Fibroblast of lung (primary cell): ENCODE measurements at regions not wholly inside any gene's neighbourhood (a gene's known extent, or its start where the extent isn't known, plus 50 kb on each side); places are given as distances from the start of the nearest gene placed in this dataset.

Experiments used
- DNase-seq, 2 donors: peaks; one replicate each; pipeline versions ENCODE4 v3.0.0 to v3.0.0-alpha.2; 2010; ENCODE audit warnings: low read depth in 2 of 2
- H2AFZ ChIP-seq: 2 replicates; pipeline ENCODE4 v1.5.1; 2012; ENCODE audit warnings: low read length, control low read depth, inconsistent platforms
- H3K27ac ChIP-seq: 2 replicates; pipeline ENCODE4 v1.5.1; 2011; ENCODE audit warnings: low read length, control low read depth; ENCODE audit not compliant: insufficient read depth
- H3K27me3 ChIP-seq: 2 replicates; pipeline ENCODE4 v1.5.1; 2011; ENCODE audit warnings: mild to moderate bottlenecking, low read length; ENCODE audit not compliant: control insufficient read depth, insufficient read depth
- H3K36me3 ChIP-seq: 2 replicates; pipeline ENCODE4 v1.5.1; 2011; ENCODE audit warnings: low read length; ENCODE audit not compliant: control insufficient read depth, insufficient read depth
- H3K4me1 ChIP-seq: 2 replicates; pipeline ENCODE4 v1.5.1; 2011; ENCODE audit warnings: low read length; ENCODE audit not compliant: control insufficient read depth, insufficient read depth; ENCODE audit errors: extremely low read depth
- H3K4me2 ChIP-seq: 2 replicates; pipeline ENCODE4 v1.5.1; 2011; ENCODE audit warnings: low read length, control low read depth; ENCODE audit not compliant: insufficient read depth; ENCODE audit errors: extremely low read depth
- H3K4me3 ChIP-seq, 4 experiments: fragments of 200-600 bp in 1 of 4; sonication (generic) in 1 of 4; replicated peaks in 1 of 4; 2 replicates each; pipeline ENCODE4 v1.5.1; 2011 to 2016; ENCODE audit warnings: low read length in 4 of 4, low read depth in 3 of 4, mild to moderate bottlenecking in 3 of 4, control low read depth in 2 of 4, inconsistent platforms in 1 of 4, mixed read lengths in 1 of 4; ENCODE audit not compliant: insufficient read depth in 1 of 4; ENCODE audit errors: control extremely low read depth in 1 of 4
- H3K79me2 ChIP-seq: 2 replicates; pipeline ENCODE4 v1.5.1; 2012; ENCODE audit warnings: mild to moderate bottlenecking, low read length, inconsistent platforms; ENCODE audit not compliant: control insufficient read depth, insufficient read depth
- H3K9ac ChIP-seq: 2 replicates; pipeline ENCODE4 v1.5.1; 2011; ENCODE audit warnings: mild to moderate bottlenecking, low read length, control low read depth; ENCODE audit not compliant: insufficient read depth
- H3K9me3 ChIP-seq: 2 replicates; pipeline ENCODE4 v1.5.1; 2012; ENCODE audit warnings: low read depth, low read length; ENCODE audit not compliant: control insufficient read depth, insufficient read depth
- H4K20me1 ChIP-seq: 2 replicates; pipeline ENCODE4 v1.5.1; 2011; ENCODE audit warnings: low read length; ENCODE audit not compliant: control insufficient read depth, insufficient read depth; ENCODE audit errors: extremely low read depth
- CTCF ChIP-seq, 2 donors: IDR thresholded peaks in 1 of 2; conservative IDR thresholded peaks in 1 of 2; 1 replicate in 1 of 2; 2 replicates in 1 of 2; pipeline ENCODE4 v1.5.1; 2011 to 2012; ENCODE audit warnings: low read length in 2 of 2, control low read depth in 1 of 2, inconsistent platforms in 1 of 2, low read depth in 1 of 2, mild to moderate bottlenecking in 1 of 2
- EZH2 ChIP-seq: IDR thresholded peaks from 2 replicates; pipeline ENCODE4 v1.5.1; 2012; ENCODE audit warnings: low read length, control low read depth, mild to moderate bottlenecking; ENCODE audit errors: missing control alignments

GRCh38 chr2:16509042-16509441 is 156.6 kb downstream of the CYRIA start:
- no peaks in the 10 kb centered on the region for H3K36me3 ChIP-seq
- no peak overlapping the region for H3K27ac ChIP-seq
- H3K27me3 ChIP-seq = no peaks in the 10 kb centered on the region
- H3K9ac ChIP-seq = no peak overlapping the region
- no peak overlapping the region for H3K4me3 ChIP-seq
- H3K79me2 ChIP-seq = no peaks in the 10 kb centered on the region
- TF ChIP-seq CTCF (conservative IDR thresholded peaks at IDR 0.05 in 1 of 2, IDR thresholded peaks at IDR 0.05 in 1 of 2; ENCODE audit: low read depth in 1 of 2, low read length in 2 of 2) = no peak
- no peak for TF ChIP-seq EZH2
- H3K4me2 ChIP-seq = no peak overlapping the region
- H2AFZ ChIP-seq = no peak overlapping the region
- no peaks in the 10 kb centered on the region for H4K20me1 ChIP-seq
- DNase-seq = no peak
- H3K4me1 ChIP-seq = no peaks in the 10 kb centered on the region
- H3K9me3 ChIP-seq = no peaks in the 10 kb centered on the region

GRCh38 chr2:16508490-16508851 is 157.2 kb downstream of the CYRIA start:
- no peak for DNase-seq
- Histone ChIP-seq H3K27me3 (no peaks in the 10 kb centered on the region), H3K4me2 (no peak overlapping the region)

GRCh38 chr2:16507655-16508489 is 157.8 kb downstream of the CYRIA start:
- TF ChIP-seq EZH2 (no peak), CTCF (conservative IDR thresholded peaks at IDR 0.05 in 1 of 2, IDR thresholded peaks at IDR 0.05 in 1 of 2; ENCODE audit: low read depth in 1 of 2, low read length in 2 of 2) (peak in 1 of 2 donors; percentile 31)
- no peaks in the 10 kb centered on the region for H3K4me1 ChIP-seq
- no peaks in the 10 kb centered on the region for H3K79me2 ChIP-seq
- no peak overlapping the region for H3K27ac ChIP-seq
- H3K4me2 ChIP-seq = no peak overlapping the region
- H3K9ac ChIP-seq = no peak overlapping the region
- no peaks in the 10 kb centered on the region for H3K27me3 ChIP-seq
- DNase-seq = peak; percentile 2 to 9
- no peaks in the 10 kb centered on the region for H3K36me3 ChIP-seq
- H2AFZ ChIP-seq = no peak overlapping the region
- H4K20me1 ChIP-seq = no peaks in the 10 kb centered on the region
- no peaks in the 10 kb centered on the region for H3K9me3 ChIP-seq
- no peak overlapping the region for H3K4me3 ChIP-seq

More at GRCh38 chr2:16508490-16508851, 157.2 kb downstream of the CYRIA start:
- Histone ChIP-seq H3K27ac (no peak overlapping the region), H3K79me2 (no peaks in the 10 kb centered on the region), H4K20me1 (no peaks in the 10 kb centered on the region), H3K36me3 (no peaks in the 10 kb centered on the region), H3K9me3 (no peaks in the 10 kb centered on the region), H3K4me1 (no peaks in the 10 kb centered on the region), H2AFZ (no peak overlapping the region), H3K9ac (no peak overlapping the region), H3K4me3 (no peak overlapping the region)
- no peak for TF ChIP-seq CTCF (conservative IDR thresholded peaks at IDR 0.05 in 1 of 2, IDR thresholded peaks at IDR 0.05 in 1 of 2; ENCODE audit: low read depth in 1 of 2, low read length in 2 of 2)
- TF ChIP-seq EZH2 = no peak
